ENCODE measurements at regions not wholly inside any gene's neighbourhood (a gene's known extent, or its start where the extent isn't known, plus 50 kb on each side); places are given as distances from the start of the nearest gene placed in this dataset.
"Not testable (repeated sequence)": the region's sequence is repeated elsewhere in the genome, so short reads cannot be mapped to it uniquely, and the experiment has no call there.

- in situ Hi-C loops (cut with HindIII; ENCODE audit: low pct_unique_long_range_greater_than_20kb, low sequenced_read_pairs); DNase-seq (ENCODE audit: low read depth, low spot score): not testable (repeated sequence)
These were observed 70.5 kb upstream of the ITGB1 start for GRCh38 chr10:33028515-33028914.

GRCh38 chr10:33027088-33027487 lies 69.1 kb upstream of the ITGB1 start:
- in situ Hi-C loops (cut with HindIII; ENCODE audit: low pct_unique_long_range_greater_than_20kb, low sequenced_read_pairs) = no loop called here

GRCh38 chr10:33026422-33026821 lies 68.4 kb upstream of the ITGB1 start:
- in situ Hi-C loops (cut with HindIII; ENCODE audit: low pct_unique_long_range_greater_than_20kb, low sequenced_read_pairs) = no loop called here
- DNase-seq (ENCODE audit: low read depth, low spot score) = no peak

More at GRCh38 chr10:33027088-33027487, 69.1 kb upstream of the ITGB1 start:
- no peak for DNase-seq (ENCODE audit: low read depth, low spot score)

GRCh38 chr10:33025910-33026309 lies 67.9 kb upstream of the ITGB1 start:
- in situ Hi-C loops (cut with HindIII; ENCODE audit: low pct_unique_long_range_greater_than_20kb, low sequenced_read_pairs) = no loop called here
- no peak for DNase-seq (ENCODE audit: low read depth, low spot score)

GRCh38 chr10:33025039-33025438 lies 67.0 kb upstream of the ITGB1 start:
- in situ Hi-C loops (cut with HindIII; ENCODE audit: low pct_unique_long_range_greater_than_20kb, low sequenced_read_pairs) = no loop called here
- no peak for DNase-seq (ENCODE audit: low read depth, low spot score)

GRCh38 chr10:33022691-33023090 lies 64.7 kb upstream of the ITGB1 start:
- in situ Hi-C loops (cut with HindIII; ENCODE audit: low pct_unique_long_range_greater_than_20kb, low sequenced_read_pairs) = no loop called here

GRCh38 chr10:33022090-33022489 lies 64.1 kb upstream of the ITGB1 start:
- no peak for DNase-seq (ENCODE audit: low read depth, low spot score)
- in situ Hi-C loops (cut with HindIII; ENCODE audit: low pct_unique_long_range_greater_than_20kb, low sequenced_read_pairs) = no loop called here

More at GRCh38 chr10:33022691-33023090, 64.7 kb upstream of the ITGB1 start:
- no peak for DNase-seq (ENCODE audit: low read depth, low spot score)

GRCh38 chr10:33016988-33017387 lies 59.0 kb upstream of the ITGB1 start:
- in situ Hi-C loops (cut with HindIII; ENCODE audit: low pct_unique_long_range_greater_than_20kb, low sequenced_read_pairs) = no loop called here
- DNase-seq (ENCODE audit: low read depth, low spot score) = no peak

GRCh38 chr10:33015761-33016547 lies 57.9 kb upstream of the ITGB1 start:
- DNase-seq (ENCODE audit: low read depth, low spot score) = peak; percentile 85
- in situ Hi-C loops (cut with HindIII; ENCODE audit: low pct_unique_long_range_greater_than_20kb, low sequenced_read_pairs) = no loop called here

GRCh38 chr10:33013331-33013730 lies 55.3 kb upstream of the ITGB1 start:
- DNase-seq (ENCODE audit: low read depth, low spot score); in situ Hi-C loops (cut with HindIII; ENCODE audit: low pct_unique_long_range_greater_than_20kb, low sequenced_read_pairs): not testable (repeated sequence)

GRCh38 chr10:33012306-33012705 lies 54.3 kb upstream of the ITGB1 start:
- no peak for DNase-seq (ENCODE audit: low read depth, low spot score)
- in situ Hi-C loops (cut with HindIII; ENCODE audit: low pct_unique_long_range_greater_than_20kb, low sequenced_read_pairs) = no loop called here

- DNase-seq (ENCODE audit: low read depth, low spot score) = peak; percentile 67
- in situ Hi-C loops (cut with HindIII; ENCODE audit: low pct_unique_long_range_greater_than_20kb, low sequenced_read_pairs) = no loop called here
These were observed 52.4 kb upstream of the ITGB1 start for GRCh38 chr10:33010132-33011037.

- DNase-seq (ENCODE audit: low read depth, low spot score) = no peak
- in situ Hi-C loops (cut with HindIII; ENCODE audit: low pct_unique_long_range_greater_than_20kb, low sequenced_read_pairs) = no loop called here
These were observed 51.5 kb upstream of the ITGB1 start for GRCh38 chr10:33009244-33010131.

GRCh38 chr10:33008499-33009243 lies 50.6 kb upstream of the ITGB1 start:
- in situ Hi-C loops (cut with HindIII; ENCODE audit: low pct_unique_long_range_greater_than_20kb, low sequenced_read_pairs) = no loop called here
- peak; percentile 76 for DNase-seq (ENCODE audit: low read depth, low spot score)

GRCh38 chr10:33007731-33008381 lies 49.8 kb upstream of the ITGB1 start:
- DNase-seq (ENCODE audit: low read depth, low spot score); in situ Hi-C loops (cut with HindIII; ENCODE audit: low pct_unique_long_range_greater_than_20kb, low sequenced_read_pairs): not testable (repeated sequence)

Measured in SK-MEL-5 (cell line).